K562 (cell line): ENCODE measurements at regions not wholly inside any gene's neighbourhood (a gene's known extent, or its start where the extent isn't known, plus 50 kb on each side); places are given as distances from the start of the nearest gene placed in this dataset.

Experiments
- ATAC-seq: fragments of 200-7000 bp; cut with Tn5 transposase; 3 replicates; pipeline ENCODE4 v1.9.1; 2020; ENCODE audit warnings: moderate library complexity
- BruUV-seq: library from RNA; stranded (reverse); fragments of 400-500 nt; replicated peaks from 2 replicates; lab custom pipeline; 2021; lab: Mats Ljungman, UMichigan
- CTCF ChIA-PET: fragments of 300-600 bp; formaldehyde crosslinking; extraction: SDS; loops from one replicate; lab custom pipeline; 2021; ENCODE audit warnings: low intra/inter-chr PET ratio; lab: Yijun Ruan, JAX
- POLR2A ChIA-PET: fragments of 300-600, 350-650 bp; sonication (Branson Sonifier 250); formaldehyde crosslinking; extraction: SDS; loops from one replicate; lab custom pipeline; 2021; ENCODE audit warnings: antibody characterized with exemption, inconsistent platforms; lab: Yijun Ruan, JAX
- DNase-seq, 4 experiments: peaks; one replicate each; pipeline versions ENCODE4 v3.0.0 to v3.0.0-alpha.2; 2011 to 2018; ENCODE audit warnings: low spot score in 3 of 4, mixed read lengths in 3 of 4; ENCODE audit errors: extremely low read depth in 1 of 4
- FAIRE-seq: peaks from 2 replicates; lab custom pipeline; 2011; peaks lifted over from hg19 to GRCh38; lab: Jason Lieb, UNC
- H2AFZ ChIP-seq: 2 replicates; pipeline ENCODE4 v1.6.0; 2011; ENCODE audit warnings: low read depth, low read length, control low read depth, inconsistent platforms
- H3K27ac ChIP-seq: fragments of 200-600 bp; 3 replicates; pipeline ENCODE4 v1.8.0; 2011; ENCODE audit warnings: low read depth, mild to moderate bottlenecking, control low read depth, inconsistent platforms, low read length, moderate library complexity, mixed read lengths; ENCODE audit errors: extremely low read depth
- H3K27me3 ChIP-seq, 2 experiments: fragments of 300-600 bp in 1 of 2; 2 replicates in 1 of 2; 3 replicates in 1 of 2; pipeline versions ENCODE4 v1.6.0 to v1.8.0; 2011; ENCODE audit warnings: inconsistent platforms in 2 of 2, low read length in 2 of 2, mild to moderate bottlenecking in 1 of 2, mixed read lengths in 1 of 2, moderate library complexity in 1 of 2; ENCODE audit not compliant: control insufficient read depth in 2 of 2, insufficient read depth in 2 of 2
- H3K36me3 ChIP-seq: fragments of 300-600 bp; 3 replicates; pipeline ENCODE4 v1.8.0; 2011; ENCODE audit warnings: mild to moderate bottlenecking, low read length, inconsistent platforms; ENCODE audit not compliant: control insufficient read depth, insufficient read depth
- H3K4me1 ChIP-seq, 2 experiments: fragments of 200-600 bp in 1 of 2; replicated peaks in 1 of 2; 2 replicates in 1 of 2; 3 replicates in 1 of 2; pipeline versions ENCODE4 v1.5.1 to v1.8.0; 2011; ENCODE audit warnings: inconsistent platforms in 2 of 2, low read length in 2 of 2, mild to moderate bottlenecking in 1 of 2, mixed read lengths in 1 of 2, moderate library complexity in 1 of 2; ENCODE audit not compliant: control insufficient read depth in 2 of 2, insufficient read depth in 2 of 2
- H3K4me2 ChIP-seq: 2 replicates; pipeline ENCODE4 v1.6.1; 2011; ENCODE audit warnings: low read length, control low read depth, inconsistent platforms, mixed read lengths; ENCODE audit not compliant: insufficient read depth
- H3K4me3 ChIP-seq: fragments of 200-600 bp; sonication (generic), shearing (Covaris generic); 2 replicates; pipeline ENCODE4 v1.5.1; 2016; ENCODE audit warnings: control low read depth, inconsistent platforms
- H3K79me2 ChIP-seq: fragments of 200-600 bp; 3 replicates; pipeline ENCODE4 v1.8.0; 2011; ENCODE audit warnings: low read length, inconsistent platforms; ENCODE audit not compliant: control insufficient read depth, insufficient read depth
- H3K9ac ChIP-seq, 2 experiments: 2 replicates each; pipeline versions ENCODE4 v1.6.0 to v1.6.1; 2011; ENCODE audit warnings: low read depth in 2 of 2, low read length in 2 of 2, control low read depth in 1 of 2, inconsistent platforms in 1 of 2, mild to moderate bottlenecking in 1 of 2, mixed read lengths in 1 of 2; ENCODE audit not compliant: insufficient read depth in 1 of 2
- H3K9me1 ChIP-seq: one replicate; pipeline ENCODE4 v1.6.0; 2011; ENCODE audit warnings: inconsistent platforms, mild to moderate bottlenecking, low read length, moderate library complexity; ENCODE audit not compliant: control insufficient read depth, insufficient read depth
- H3K9me3 ChIP-seq: replicated peaks from 2 replicates; pipeline ENCODE4 v1.5.1; 2011; ENCODE audit warnings: low read depth, low read length, inconsistent platforms; ENCODE audit not compliant: control insufficient read depth, insufficient read depth
- H4K20me1 ChIP-seq: replicated peaks from 2 replicates; pipeline ENCODE4 v1.6.1; 2011; ENCODE audit warnings: low read length, inconsistent platforms, mixed read lengths; ENCODE audit not compliant: control insufficient read depth, insufficient read depth
- CBX3 ChIP-seq, 2 experiments: IDR thresholded peaks; 1 replicate in 1 of 2; 2 replicates in 1 of 2; pipeline ENCODE4 v1.6.1; 2012; ENCODE audit warnings: inconsistent platforms in 2 of 2, low read length in 2 of 2, borderline replicate concordance in 1 of 2, control low read depth in 1 of 2
- CSDE1 ChIP-seq, 2 experiments: fragments of 450-650 bp; IDR thresholded peaks; 2 replicates each; pipeline ENCODE4 v1.6.1; 2016; ENCODE audit warnings: mild to moderate bottlenecking in 1 of 2
- SAP30 ChIP-seq: fragments of 200-600 bp; sonication (generic); IDR thresholded peaks from 2 replicates; pipeline ENCODE4 v1.6.1; 2012; ENCODE audit warnings: borderline replicate concordance, low read depth, mild to moderate bottlenecking, moderate library complexity, low read length, control low read depth, inconsistent platforms; ENCODE audit not compliant: insufficient read depth, poor library complexity, severe bottlenecking
- TAF1 ChIP-seq: IDR thresholded peaks from 2 replicates; pipeline ENCODE4 v1.6.1; 2011; ENCODE audit warnings: mild to moderate bottlenecking, low read length, moderate library complexity; ENCODE audit not compliant: insufficient read depth, control insufficient read depth, severe bottlenecking; ENCODE audit errors: extremely low read depth
- YBX1 ChIP-seq: fragments of 450-650 bp; IDR thresholded peaks from 2 replicates; pipeline ENCODE4 v1.7.1; 2016; ENCODE audit warnings: mild to moderate bottlenecking
- ZSCAN29 ChIP-seq: fragments of 450-650 bp; IDR thresholded peaks from 2 replicates; pipeline ENCODE4 v1.6.1; 2017
- in situ Hi-C: fragments of 300-500 bp; cut with MboI; formaldehyde crosslinking; loops from 4 replicates; pipeline ENCODE4 v1.15.0; 2018; ENCODE audit warnings: inconsistent platforms, mixed read lengths
- intact Hi-C: fragments of 100-400 bp; cut with micrococcal nuclease; formaldehyde crosslinking; loops from 2 replicates; pipeline ENCODE4 v1.14.2; 2022
- TF ChIP-seq, protein P1 (sequence below): sonication (generic); formaldehyde crosslinking; IDR thresholded peaks from 2 replicates; pipeline ENCODE4 v1.9.0; 2022; ENCODE audit warnings: mild to moderate bottlenecking, missing genetic modification reagents
- TF ChIP-seq, protein P2 (sequence below): fragments of 450-650 bp; formaldehyde crosslinking; conservative IDR thresholded peaks from 2 replicates; pipeline ENCODE4 v1.4.0; 2022; ENCODE audit warnings: mild to moderate bottlenecking, missing genetic modification characterization

DNA sequence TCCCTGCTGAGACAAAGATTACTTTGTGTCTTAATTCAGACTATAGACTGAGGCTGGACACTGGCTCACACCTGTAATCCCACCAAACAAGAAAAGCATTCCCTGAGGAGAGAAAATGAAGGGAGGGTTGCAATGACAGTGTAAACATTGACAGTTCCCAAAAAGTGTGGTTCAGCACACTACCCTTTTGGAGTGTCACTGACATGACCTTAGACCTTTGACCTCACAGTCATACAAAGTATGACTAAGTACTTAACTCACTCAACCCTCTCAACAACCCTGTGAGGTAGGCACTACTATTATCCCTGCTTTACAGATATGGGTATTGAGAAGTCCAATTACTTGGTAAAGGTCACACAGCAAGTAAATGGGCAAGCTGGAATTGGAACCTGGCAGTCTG is 341.7 kb downstream of the LRRC3B start:
- in situ Hi-C loops = no loop called here
- H3K27me3 ChIP-seq = no peaks in the 10 kb centered on the region
- H3K4me1 ChIP-seq = no peaks in the 10 kb centered on the region
- H3K36me3 ChIP-seq = no peaks in the 10 kb centered on the region
- no peak overlapping the region for H2AFZ ChIP-seq
- no peak for ATAC-seq
- DNase-seq = no peak
- H3K79me2 ChIP-seq = no peaks in the 10 kb centered on the region
- no TSS peak for BruUV-seq
- H3K27ac ChIP-seq = no peak overlapping the region
- no peak overlapping the region for H3K9ac ChIP-seq
- peaks cover 2% of the 10 kb centered on the region; the same call in 1 of the 2 replicates for H3K9me3 ChIP-seq
- no peak for TF ChIP-seq CBX3 (IDR thresholded peaks at IDR 0.05; ENCODE audit: borderline replicate concordance in 1 of 2, low read length in 2 of 2)
- TF ChIP-seq, protein P1, sequence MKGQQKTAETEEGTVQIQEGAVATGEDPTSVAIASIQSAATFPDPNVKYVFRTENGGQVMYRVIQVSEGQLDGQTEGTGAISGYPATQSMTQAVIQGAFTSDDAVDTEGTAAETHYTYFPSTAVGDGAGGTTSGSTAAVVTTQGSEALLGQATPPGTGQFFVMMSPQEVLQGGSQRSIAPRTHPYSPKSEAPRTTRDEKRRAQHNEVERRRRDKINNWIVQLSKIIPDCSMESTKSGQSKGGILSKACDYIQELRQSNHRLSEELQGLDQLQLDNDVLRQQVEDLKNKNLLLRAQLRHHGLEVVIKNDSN (CRISPR knock-in tag) = no peak
- no peak for TF ChIP-seq SAP30
- TF ChIP-seq, protein P2, sequence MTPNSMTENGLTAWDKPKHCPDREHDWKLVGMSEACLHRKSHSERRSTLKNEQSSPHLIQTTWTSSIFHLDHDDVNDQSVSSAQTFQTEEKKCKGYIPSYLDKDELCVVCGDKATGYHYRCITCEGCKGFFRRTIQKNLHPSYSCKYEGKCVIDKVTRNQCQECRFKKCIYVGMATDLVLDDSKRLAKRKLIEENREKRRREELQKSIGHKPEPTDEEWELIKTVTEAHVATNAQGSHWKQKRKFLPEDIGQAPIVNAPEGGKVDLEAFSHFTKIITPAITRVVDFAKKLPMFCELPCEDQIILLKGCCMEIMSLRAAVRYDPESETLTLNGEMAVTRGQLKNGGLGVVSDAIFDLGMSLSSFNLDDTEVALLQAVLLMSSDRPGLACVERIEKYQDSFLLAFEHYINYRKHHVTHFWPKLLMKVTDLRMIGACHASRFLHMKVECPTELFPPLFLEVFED (CRISPR knock-in tag) = no peak
- no peak for TF ChIP-seq TAF1
- no peak for TF ChIP-seq CSDE1 (IDR thresholded peaks at IDR 0.05)
- no peak for TF ChIP-seq YBX1
- TF ChIP-seq ZSCAN29 = no peak
- intact Hi-C loops = no loop called here
- ChIA-PET CTCF (interaction anchor here (0.7 kb wide), 1 partner anchor 161 kb away, joined by 3 read pairs; no protein-coding TSS in a partner anchor), POLR2A (no interaction called here)
- no peak for FAIRE-seq
- H3K4me3 ChIP-seq = no peak overlapping the region
- no peaks in the 10 kb centered on the region for H4K20me1 ChIP-seq
- H3K9me1 ChIP-seq = no peaks in the 10 kb centered on the region
- no peak overlapping the region for H3K4me2 ChIP-seq
